Epithelial cell of esophagus (primary cell): ENCODE measurements at regions not wholly inside any gene's neighbourhood (a gene's known extent, or its start where the extent isn't known, plus 50 kb on each side); places are given as distances from the start of the nearest gene placed in this dataset.
A peak's percentile ranks its signal among the peaks of the same experiment; 100 is the strongest.

ENCODE experiments used
- DNase-seq: peaks from one replicate; pipeline ENCODE4 v3.0.0; 2010; ENCODE audit warnings: low read depth
- H3K4me3 ChIP-seq: 2 replicates; pipeline ENCODE4 v1.5.1; 2011; ENCODE audit warnings: mild to moderate bottlenecking, low read length, control low read depth
- TF ChIP-seq, protein P1 (sequence below): IDR thresholded peaks from 2 replicates; pipeline ENCODE4 v1.5.1; 2011; ENCODE audit warnings: low read depth, mild to moderate bottlenecking, low read length, control low read depth, inconsistent platforms; ENCODE audit not compliant: insufficient read depth; ENCODE audit errors: missing control alignments

DNA sequence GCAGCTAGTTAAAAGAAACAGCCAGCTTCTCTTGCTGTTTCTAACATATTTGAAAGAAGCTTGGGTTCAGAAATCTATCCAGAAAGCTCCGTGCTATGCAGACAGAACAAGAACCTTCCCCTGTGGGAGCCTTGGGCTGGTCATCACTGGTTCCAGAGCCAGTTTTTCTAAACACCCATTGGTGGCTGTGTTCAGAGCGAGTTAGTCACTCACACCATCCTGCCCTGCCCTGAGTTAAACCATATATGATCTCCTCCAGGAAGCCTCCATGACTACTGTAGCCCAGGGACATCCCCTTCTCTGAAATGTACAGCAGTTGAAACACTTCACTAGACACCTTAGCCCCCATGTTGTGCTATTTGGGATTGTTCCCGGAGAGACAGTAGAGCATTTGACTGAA is 200.8 kb upstream of the SGCG start:
- DNase-seq, result no peak
- TF ChIP-seq, protein P1, sequence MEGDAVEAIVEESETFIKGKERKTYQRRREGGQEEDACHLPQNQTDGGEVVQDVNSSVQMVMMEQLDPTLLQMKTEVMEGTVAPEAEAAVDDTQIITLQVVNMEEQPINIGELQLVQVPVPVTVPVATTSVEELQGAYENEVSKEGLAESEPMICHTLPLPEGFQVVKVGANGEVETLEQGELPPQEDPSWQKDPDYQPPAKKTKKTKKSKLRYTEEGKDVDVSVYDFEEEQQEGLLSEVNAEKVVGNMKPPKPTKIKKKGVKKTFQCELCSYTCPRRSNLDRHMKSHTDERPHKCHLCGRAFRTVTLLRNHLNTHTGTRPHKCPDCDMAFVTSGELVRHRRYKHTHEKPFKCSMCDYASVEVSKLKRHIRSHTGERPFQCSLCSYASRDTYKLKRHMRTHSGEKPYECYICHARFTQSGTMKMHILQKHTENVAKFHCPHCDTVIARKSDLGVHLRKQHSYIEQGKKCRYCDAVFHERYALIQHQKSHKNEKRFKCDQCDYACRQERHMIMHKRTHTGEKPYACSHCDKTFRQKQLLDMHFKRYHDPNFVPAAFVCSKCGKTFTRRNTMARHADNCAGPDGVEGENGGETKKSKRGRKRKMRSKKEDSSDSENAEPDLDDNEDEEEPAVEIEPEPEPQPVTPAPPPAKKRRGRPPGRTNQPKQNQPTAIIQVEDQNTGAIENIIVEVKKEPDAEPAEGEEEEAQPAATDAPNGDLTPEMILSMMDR, result no peak
- H3K4me3 ChIP-seq, result no peak overlapping the region

DNA sequence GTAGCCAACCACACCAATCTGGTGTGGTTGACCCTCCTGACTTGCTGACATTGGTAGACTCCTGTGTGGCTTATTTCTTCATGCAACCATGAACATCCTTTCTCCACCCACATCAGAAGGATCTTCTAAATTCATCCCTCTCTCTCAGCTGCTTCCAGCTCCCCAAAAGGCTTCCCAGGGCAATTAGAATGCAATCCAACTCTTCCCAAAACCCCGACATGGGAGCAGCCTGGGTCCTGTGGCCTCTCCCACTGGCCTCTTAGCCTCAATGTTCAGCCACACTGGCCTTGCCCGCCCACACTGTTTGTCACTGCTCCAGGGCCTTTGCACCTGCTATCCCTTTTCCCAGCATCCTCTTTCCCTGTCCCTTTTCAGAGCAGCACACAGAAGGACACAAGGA is 199.8 kb upstream of the SGCG start:
- TF ChIP-seq, protein P1, result no peak
- no peak for DNase-seq
- no peak overlapping the region for H3K4me3 ChIP-seq

DNA sequence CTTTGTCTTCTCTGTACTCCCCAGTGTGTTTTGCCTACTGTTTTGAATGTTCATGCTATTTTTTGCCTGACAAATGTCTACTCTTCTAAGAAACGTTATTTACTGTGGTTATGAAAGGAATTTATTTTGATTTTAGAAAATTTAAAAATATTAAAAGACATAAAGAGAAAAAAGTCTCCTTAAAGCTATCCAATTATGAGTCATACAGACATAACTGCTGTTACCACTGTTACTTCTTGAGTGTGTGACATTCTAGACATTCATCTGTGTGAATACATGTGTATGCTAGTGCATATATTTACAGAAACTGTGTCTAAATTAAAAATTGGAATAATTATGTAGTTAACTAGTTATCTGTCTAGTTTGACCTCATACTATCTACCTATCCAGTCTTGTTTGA is 187.6 kb upstream of the SGCG start:
- TF ChIP-seq, protein P1, result no peak
- no peak overlapping the region for H3K4me3 ChIP-seq
- no peak for DNase-seq

DNA sequence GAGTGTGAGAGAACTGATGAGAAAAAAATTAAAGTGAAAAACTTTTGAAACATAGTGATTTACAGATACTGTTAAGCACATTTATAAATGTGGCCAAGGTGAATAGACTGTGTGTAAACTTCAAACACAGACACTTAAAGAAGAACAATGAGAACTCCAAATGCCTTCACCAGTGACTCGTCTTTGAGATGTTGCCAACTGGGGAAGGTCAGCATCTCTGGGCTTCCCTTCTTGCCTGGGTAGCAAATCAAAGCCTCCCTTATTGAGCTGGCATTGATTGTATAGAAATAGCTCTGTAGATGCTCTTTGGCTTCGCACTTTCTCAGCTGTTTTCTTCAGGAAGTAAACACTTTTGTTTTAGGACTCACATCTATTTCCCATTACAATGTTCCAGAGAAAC is 177.3 kb upstream of the SGCG start:
- TF ChIP-seq, protein P1, result no peak
- H3K4me3 ChIP-seq, result no peak overlapping the region
- DNase-seq, result no peak

DNA sequence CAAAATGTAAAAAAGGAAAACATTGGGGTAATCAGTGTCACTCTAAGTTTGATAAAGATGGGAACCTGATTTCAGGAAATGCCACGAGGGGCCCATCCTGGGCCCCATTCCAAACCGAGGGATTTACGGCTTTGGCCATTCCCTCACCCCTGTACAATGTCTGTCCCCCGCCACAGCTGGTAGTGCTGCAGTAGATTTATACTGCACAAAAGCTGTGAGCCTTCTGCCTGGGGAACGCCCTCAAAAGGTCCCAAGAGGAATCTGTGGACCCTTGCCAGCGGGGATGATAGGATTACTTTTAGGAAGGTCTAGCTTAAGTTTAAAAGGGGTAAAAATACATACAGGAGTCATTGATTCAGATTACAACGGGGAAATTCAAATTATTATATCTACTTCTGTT is 173.4 kb upstream of the SGCG start:
- H3K4me3 ChIP-seq, result no peak overlapping the region
- DNase-seq, result no peak
- TF ChIP-seq, protein P1, result no peak

DNA sequence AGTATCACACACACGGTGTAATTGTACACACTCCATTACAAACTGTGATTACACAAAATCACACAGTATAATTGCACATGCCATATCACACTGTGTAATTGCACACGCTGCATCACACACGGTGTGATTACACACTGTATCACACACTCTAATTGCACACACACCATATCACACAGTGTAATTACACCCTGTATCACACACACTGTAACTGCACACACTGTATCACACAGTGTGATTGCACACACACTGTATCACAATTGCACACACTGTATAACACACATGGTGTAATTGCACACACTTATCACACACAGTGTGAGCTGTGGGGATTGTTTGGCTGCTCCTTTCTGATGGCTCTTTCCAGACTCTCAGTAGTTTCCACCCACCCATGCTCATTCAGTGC is 162.6 kb upstream of the SGCG start:
- TF ChIP-seq, protein P1, result no peak

DNA sequence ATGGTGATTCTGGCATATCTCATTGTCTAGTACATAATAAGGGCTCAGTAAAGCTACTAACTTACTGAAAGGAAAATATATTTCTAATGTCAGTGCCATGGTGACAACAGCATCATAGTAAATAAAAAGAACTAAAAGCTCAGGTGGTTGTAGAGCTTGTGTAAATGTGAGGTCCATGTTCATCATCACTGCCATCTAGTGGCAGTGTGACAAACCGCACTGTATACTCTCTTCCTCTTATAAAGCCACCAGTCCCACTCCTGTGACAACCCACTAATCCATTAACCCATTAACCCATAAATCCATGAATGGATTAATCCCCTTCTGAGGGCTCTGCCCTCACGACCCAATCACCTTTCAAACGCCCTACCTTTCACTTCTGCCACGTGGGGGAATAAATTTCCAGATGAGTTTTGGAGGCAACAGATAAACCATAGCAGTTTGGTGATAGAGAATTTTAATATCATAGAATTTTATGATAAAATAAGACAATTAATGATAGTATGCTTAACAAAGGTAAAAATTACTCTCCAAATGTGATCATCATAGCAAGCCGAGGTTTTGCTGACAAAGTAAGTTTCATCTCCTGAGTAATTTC is 160.4 kb upstream of the SGCG start:
- no peak overlapping the region for H3K4me3 ChIP-seq
- peak; percentile 69 for DNase-seq
- TF ChIP-seq, protein P1, result peak; percentile 91

More for the DNA sequence above, 162.6 kb upstream of the SGCG start:
- H3K4me3 ChIP-seq, result no peak overlapping the region
- no peak for DNase-seq
